ENCODE measurements at regions not wholly inside any gene's neighbourhood (a gene's known extent, or its start where the extent isn't known, plus 50 kb on each side); places are given as distances from the start of the nearest gene placed in this dataset.

GRCh38 chr7:79951415-79951814 is 183.2 kb upstream of the GNAI1 start:
- ChIA-PET CTCF (no interaction called here), POLR2A (no interaction called here)
- DNase-seq (ENCODE audit: extremely low spot score): no peak
- no peak for TF ChIP-seq CTCF (IDR thresholded peaks at IDR 0.05; ENCODE audit: control extremely low read depth, extremely low read depth, low read depth, missing control alignments)

GRCh38 chr7:79949778-79950177 is 184.9 kb upstream of the GNAI1 start:
- ChIA-PET POLR2A (no interaction called here), CTCF (no interaction called here)
- DNase-seq (ENCODE audit: extremely low spot score): no peak
- TF ChIP-seq CTCF (IDR thresholded peaks at IDR 0.05; ENCODE audit: control extremely low read depth, extremely low read depth, low read depth, missing control alignments): no peak

GRCh38 chr7:79936281-79936983 is 198.2 kb upstream of the GNAI1 start:
- no peak for TF ChIP-seq CTCF (IDR thresholded peaks at IDR 0.05; ENCODE audit: control extremely low read depth, extremely low read depth, low read depth, missing control alignments)
- ChIA-PET CTCF (interaction anchor here (0.6 kb wide), 1 partner anchor 308 kb away, joined by 3 read pairs; no protein-coding TSS in a partner anchor), POLR2A (no interaction called here)
- DNase-seq (ENCODE audit: extremely low spot score): no peak

- TF ChIP-seq CTCF (IDR thresholded peaks at IDR 0.05; ENCODE audit: control extremely low read depth, extremely low read depth, low read depth, missing control alignments): no peak
- ChIA-PET POLR2A (no interaction called here), CTCF (no interaction called here)
- DNase-seq (ENCODE audit: extremely low spot score): no peak
Observed at GRCh38 chr7:79934727-79935126, 199.9 kb upstream of the GNAI1 start.

GRCh38 chr7:79933144-79933543 is 201.5 kb upstream of the GNAI1 start:
- ChIA-PET CTCF (no interaction called here), POLR2A (no interaction called here)
- no peak for DNase-seq (ENCODE audit: extremely low spot score)
- TF ChIP-seq CTCF (IDR thresholded peaks at IDR 0.05; ENCODE audit: control extremely low read depth, extremely low read depth, low read depth, missing control alignments): no peak

GRCh38 chr7:79930604-79931003 is 204.0 kb upstream of the GNAI1 start:
- POLR2A ChIA-PET: no interaction called here
- DNase-seq (ENCODE audit: extremely low spot score): no peak
- no peak for TF ChIP-seq CTCF (IDR thresholded peaks at IDR 0.05; ENCODE audit: control extremely low read depth, extremely low read depth, low read depth, missing control alignments)
- CTCF ChIA-PET: interaction anchor here (0.7 to 1.3 kb wide), 2 partner anchors 12 to 18 kb away, joined by 3 read pairs; no protein-coding TSS in a partner anchor
